ENCODE measurements at regions not wholly inside any gene's neighbourhood (a gene's known extent, or its start where the extent isn't known, plus 50 kb on each side); places are given as distances from the start of the nearest gene placed in this dataset.

- intact Hi-C loops (cut with DNase I) = no loop called here
- peaks cover 0 to 14% (median 7%) of the 10 kb centered on the region in 3 donors for H3K4me1 ChIP-seq
- H3K4me3 ChIP-seq = no peak overlapping the region
- H3K27me3 ChIP-seq = no peaks in the 10 kb centered on the region
- TF ChIP-seq POLR2A (IDR thresholded peaks at IDR 0.05) = no peak
- TF ChIP-seq CTCF (IDR thresholded peaks at IDR 0.05) = no peak
- DNase-seq = no peak
- 87 to 91% methylated on average over 1 of the region's 1 CpG for WGBS, 2 donors
- H3K27ac ChIP-seq = no peak overlapping the region
- no peaks in the 10 kb centered on the region for H3K36me3 ChIP-seq
- H3K9me3 ChIP-seq = no peaks in the 10 kb centered on the region
Measured at GRCh38 chr3:82141592-82141991, 380.1 kb upstream of the GBE1 start.

GRCh38 chr3:82137861-82138260, 376.4 kb upstream of the GBE1 start:
- no peaks in the 10 kb centered on the region for H3K27me3 ChIP-seq
- 67 to 71% methylated on average over 2 of the region's 2 CpGs for WGBS, 2 donors
- H3K27ac ChIP-seq = no peak overlapping the region
- no peak for DNase-seq
- no peaks in the 10 kb centered on the region for H3K9me3 ChIP-seq
- no peak overlapping the region for H3K4me3 ChIP-seq
- TF ChIP-seq CTCF (IDR thresholded peaks at IDR 0.05) (no peak), POLR2A (IDR thresholded peaks at IDR 0.05) (no peak)
- no peaks in the 10 kb centered on the region for H3K4me1 ChIP-seq
- H3K36me3 ChIP-seq = no peaks in the 10 kb centered on the region
- intact Hi-C loops (cut with DNase I) = no loop called here

GRCh38 chr3:82137050-82137449, 375.6 kb upstream of the GBE1 start:
- Histone ChIP-seq H3K4me3 (no peak overlapping the region), H3K4me1 (no peaks in the 10 kb centered on the region), H3K27me3 (no peaks in the 10 kb centered on the region), H3K36me3 (no peaks in the 10 kb centered on the region), H3K27ac (no peak overlapping the region), H3K9me3 (no peaks in the 10 kb centered on the region)
- DNase-seq = no peak
- TF ChIP-seq POLR2A (IDR thresholded peaks at IDR 0.05) (no peak), CTCF (IDR thresholded peaks at IDR 0.05) (no peak)
- WGBS, 2 donors = 80 to 85% methylated on average over 3 of the region's 3 CpGs
- intact Hi-C loops (cut with DNase I) = no loop called here

- no peaks in the 10 kb centered on the region for H3K27me3 ChIP-seq
- no peak for DNase-seq
- no peak for TF ChIP-seq POLR2A (IDR thresholded peaks at IDR 0.05)
- peak; percentile 51 to 82 (median 72) for TF ChIP-seq CTCF (IDR thresholded peaks at IDR 0.05)
- WGBS, 2 donors = 29 to 33% methylated on average over 5 of the region's 5 CpGs
- H3K4me3 ChIP-seq = no peak overlapping the region
- H3K27ac ChIP-seq = no peak overlapping the region
- intact Hi-C loops (cut with DNase I) = no loop called here
- H3K4me1 ChIP-seq = no peaks in the 10 kb centered on the region
- H3K36me3 ChIP-seq = no peaks in the 10 kb centered on the region
- H3K9me3 ChIP-seq = no peaks in the 10 kb centered on the region
Measured at GRCh38 chr3:82133070-82133606, 371.7 kb upstream of the GBE1 start.

GRCh38 chr3:82132210-82133069, 371.0 kb upstream of the GBE1 start:
- no peaks in the 10 kb centered on the region for H3K27me3 ChIP-seq
- WGBS, 2 donors = 86% methylated on average over 3 of the region's 3 CpGs
- no peaks in the 10 kb centered on the region for H3K36me3 ChIP-seq
- H3K4me1 ChIP-seq = no peaks in the 10 kb centered on the region
- TF ChIP-seq CTCF (IDR thresholded peaks at IDR 0.05) = no peak
- TF ChIP-seq POLR2A (IDR thresholded peaks at IDR 0.05) = no peak
- no peaks in the 10 kb centered on the region for H3K9me3 ChIP-seq
- DNase-seq = no peak
- no peak overlapping the region for H3K27ac ChIP-seq
- no peak overlapping the region for H3K4me3 ChIP-seq
- intact Hi-C loops (cut with DNase I) = no loop called here
